NCI-H1930 (cell line): ENCODE measurements at regions not wholly inside any gene's neighbourhood (a gene's known extent, or its start where the extent isn't known, plus 50 kb on each side); places are given as distances from the start of the nearest gene placed in this dataset.

Experiments
- DNase-seq, 2 experiments: peaks; one replicate each; lab custom pipeline; 2025; lab: John Stamatoyannopoulos, UW

- DNase-seq: no peak
Observed at GRCh38 chrX:8323356-8323755, 141.3 kb upstream of the VCX3B start.

- no peak for DNase-seq
Observed at GRCh38 chrX:8341814-8342590, 122.6 kb upstream of the VCX3B start.

- DNase-seq: no peak
Observed at GRCh38 chrX:8345473-8345872, 119.2 kb upstream of the VCX3B start.

GRCh38 chrX:8346060-8346459, 118.6 kb upstream of the VCX3B start:
- no peak for DNase-seq

- DNase-seq: no peak
Observed at GRCh38 chrX:8346892-8347291, 117.7 kb upstream of the VCX3B start.

GRCh38 chrX:8349816-8350544, 114.7 kb upstream of the VCX3B start:
- DNase-seq: no peak

- no peak for DNase-seq
Observed at GRCh38 chrX:8358302-8358701, 106.3 kb upstream of the VCX3B start.

- peak; percentile 1 to 2 for DNase-seq
Observed at GRCh38 chrX:8364369-8365141, 100.1 kb upstream of the VCX3B start.

GRCh38 chrX:8366481-8366880, 98.1 kb upstream of the VCX3B start:
- no peak for DNase-seq

GRCh38 chrX:8374041-8374825, 90.4 kb upstream of the VCX3B start:
- DNase-seq: no peak

- no peak for DNase-seq
Observed at GRCh38 chrX:8377041-8377440, 87.6 kb upstream of the VCX3B start.

GRCh38 chrX:8390771-8391170, 73.9 kb upstream of the VCX3B start:
- DNase-seq: no peak

GRCh38 chrX:8403988-8404387, 60.6 kb upstream of the VCX3B start:
- DNase-seq: no peak

- no peak for DNase-seq
Observed at GRCh38 chrX:8404471-8404870, 60.2 kb upstream of the VCX3B start.

- DNase-seq: peak in 1 of 2 experiments; percentile 34
Observed at GRCh38 chrX:8404926-8405325, 59.7 kb upstream of the VCX3B start.

GRCh38 chrX:8405631-8406030, 59.0 kb upstream of the VCX3B start:
- no peak for DNase-seq

- no peak for DNase-seq
Observed at GRCh38 chrX:8413279-8413678, 51.4 kb upstream of the VCX3B start.
